ENCODE measurements at regions not wholly inside any gene's neighbourhood (a gene's known extent, or its start where the extent isn't known, plus 50 kb on each side); places are given as distances from the start of the nearest gene placed in this dataset.

DNA sequence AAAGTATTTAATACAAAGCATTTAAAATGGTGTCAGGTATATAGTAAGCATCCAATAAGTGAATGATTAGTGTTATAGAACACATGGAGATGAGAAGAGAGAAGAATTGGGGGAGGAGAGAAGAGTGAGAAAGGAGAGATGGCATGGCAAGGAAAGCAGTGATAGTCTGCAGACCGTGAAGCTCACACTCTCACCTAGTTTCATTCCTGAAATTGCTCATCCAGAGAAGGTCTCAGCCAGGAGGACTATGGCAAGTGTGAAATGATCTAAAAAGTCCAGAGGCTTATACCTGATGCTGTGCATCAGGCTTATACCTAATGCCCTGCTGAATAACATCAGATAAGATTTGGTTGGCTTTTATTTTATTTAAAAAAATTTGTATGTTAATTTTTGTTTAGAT is 351.6 kb upstream of the KLF12 start:
- POLR2A ChIA-PET, result no interaction called here
- CTCF ChIA-PET, result no interaction called here

More for the DNA sequence above, 351.6 kb upstream of the KLF12 start:
- no peak overlapping the region for H3K4me3 Mint-ChIP-seq
- 0 out of 2 replicates have a peak, but pooled peaks cover 3% of the 10 kb centered on the region for H3K9me3 Mint-ChIP-seq
- no peak overlapping the region for H3K27ac Mint-ChIP-seq
- H3K4me1 Mint-ChIP-seq, result no peaks in the 10 kb centered on the region
- no peaks in the 10 kb centered on the region for H3K27me3 Mint-ChIP-seq (ENCODE audit: low read depth)
- ATAC-seq (no peak), DNase-seq (ENCODE audit: low spot score) (no peak)
- no peak for TF ChIP-seq ZNF317 (CRISPR knock-in tag; IDR thresholded peaks at IDR 0.05; ENCODE audit: borderline replicate concordance, low read depth)
- no peak for TF ChIP-seq ZNF416 (CRISPR knock-in tag; IDR thresholded peaks at IDR 0.05)
- no peak for TF ChIP-seq ZNF671 (CRISPR knock-in tag; IDR thresholded peaks at IDR 0.05)
- no peak for TF ChIP-seq ESRRA (CRISPR knock-in tag; IDR thresholded peaks at IDR 0.05; ENCODE audit: borderline replicate concordance)
- TF ChIP-seq, protein P1, sequence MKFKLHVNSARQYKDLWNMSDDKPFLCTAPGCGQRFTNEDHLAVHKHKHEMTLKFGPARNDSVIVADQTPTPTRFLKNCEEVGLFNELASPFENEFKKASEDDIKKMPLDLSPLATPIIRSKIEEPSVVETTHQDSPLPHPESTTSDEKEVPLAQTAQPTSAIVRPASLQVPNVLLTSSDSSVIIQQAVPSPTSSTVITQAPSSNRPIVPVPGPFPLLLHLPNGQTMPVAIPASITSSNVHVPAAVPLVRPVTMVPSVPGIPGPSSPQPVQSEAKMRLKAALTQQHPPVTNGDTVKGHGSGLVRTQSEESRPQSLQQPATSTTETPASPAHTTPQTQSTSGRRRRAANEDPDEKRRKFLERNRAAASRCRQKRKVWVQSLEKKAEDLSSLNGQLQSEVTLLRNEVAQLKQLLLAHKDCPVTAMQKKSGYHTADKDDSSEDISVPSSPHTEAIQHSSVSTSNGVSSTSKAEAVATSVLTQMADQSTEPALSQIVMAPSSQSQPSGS (CRISPR knock-in tag; IDR thresholded peaks at IDR 0.05; ENCODE audit: borderline replicate concordance, low read depth), result no peak
- no peak for TF ChIP-seq NFYB (CRISPR knock-in tag; conservative IDR thresholded peaks at IDR 0.05; ENCODE audit: low read depth)
- TF ChIP-seq JAZF1 (CRISPR knock-in tag; IDR thresholded peaks at IDR 0.05), result no peak
- no peak for TF ChIP-seq ZNF396 (CRISPR knock-in tag; IDR thresholded peaks at IDR 0.05; ENCODE audit: borderline replicate concordance)
- no peak for TF ChIP-seq RELA (CRISPR knock-in tag; IDR thresholded peaks at IDR 0.05; ENCODE audit: borderline replicate concordance)
- TF ChIP-seq, protein P2, sequence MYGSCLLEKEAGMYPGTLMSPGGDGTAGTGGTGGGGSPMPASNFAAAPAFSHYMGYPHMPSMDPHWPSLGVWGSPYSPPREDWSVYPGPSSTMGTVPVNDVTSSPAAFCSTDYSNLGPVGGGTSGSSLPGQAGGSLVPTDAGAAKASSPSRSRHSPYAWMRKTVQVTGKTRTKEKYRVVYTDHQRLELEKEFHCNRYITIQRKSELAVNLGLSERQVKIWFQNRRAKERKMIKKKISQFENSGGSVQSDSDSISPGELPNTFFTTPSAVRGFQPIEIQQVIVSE (CRISPR knock-in tag; IDR thresholded peaks at IDR 0.05; ENCODE audit: borderline replicate concordance), result no peak
- no peak for TF ChIP-seq SMAD3 (CRISPR knock-in tag; IDR thresholded peaks at IDR 0.05; ENCODE audit: borderline replicate concordance)
- no peak for TF ChIP-seq OVOL2 (CRISPR knock-in tag; IDR thresholded peaks at IDR 0.05; ENCODE audit: borderline replicate concordance)
- TF ChIP-seq ELF4 (CRISPR knock-in tag; IDR thresholded peaks at IDR 0.05; ENCODE audit: low read depth), result no peak
- TF ChIP-seq, protein P3, sequence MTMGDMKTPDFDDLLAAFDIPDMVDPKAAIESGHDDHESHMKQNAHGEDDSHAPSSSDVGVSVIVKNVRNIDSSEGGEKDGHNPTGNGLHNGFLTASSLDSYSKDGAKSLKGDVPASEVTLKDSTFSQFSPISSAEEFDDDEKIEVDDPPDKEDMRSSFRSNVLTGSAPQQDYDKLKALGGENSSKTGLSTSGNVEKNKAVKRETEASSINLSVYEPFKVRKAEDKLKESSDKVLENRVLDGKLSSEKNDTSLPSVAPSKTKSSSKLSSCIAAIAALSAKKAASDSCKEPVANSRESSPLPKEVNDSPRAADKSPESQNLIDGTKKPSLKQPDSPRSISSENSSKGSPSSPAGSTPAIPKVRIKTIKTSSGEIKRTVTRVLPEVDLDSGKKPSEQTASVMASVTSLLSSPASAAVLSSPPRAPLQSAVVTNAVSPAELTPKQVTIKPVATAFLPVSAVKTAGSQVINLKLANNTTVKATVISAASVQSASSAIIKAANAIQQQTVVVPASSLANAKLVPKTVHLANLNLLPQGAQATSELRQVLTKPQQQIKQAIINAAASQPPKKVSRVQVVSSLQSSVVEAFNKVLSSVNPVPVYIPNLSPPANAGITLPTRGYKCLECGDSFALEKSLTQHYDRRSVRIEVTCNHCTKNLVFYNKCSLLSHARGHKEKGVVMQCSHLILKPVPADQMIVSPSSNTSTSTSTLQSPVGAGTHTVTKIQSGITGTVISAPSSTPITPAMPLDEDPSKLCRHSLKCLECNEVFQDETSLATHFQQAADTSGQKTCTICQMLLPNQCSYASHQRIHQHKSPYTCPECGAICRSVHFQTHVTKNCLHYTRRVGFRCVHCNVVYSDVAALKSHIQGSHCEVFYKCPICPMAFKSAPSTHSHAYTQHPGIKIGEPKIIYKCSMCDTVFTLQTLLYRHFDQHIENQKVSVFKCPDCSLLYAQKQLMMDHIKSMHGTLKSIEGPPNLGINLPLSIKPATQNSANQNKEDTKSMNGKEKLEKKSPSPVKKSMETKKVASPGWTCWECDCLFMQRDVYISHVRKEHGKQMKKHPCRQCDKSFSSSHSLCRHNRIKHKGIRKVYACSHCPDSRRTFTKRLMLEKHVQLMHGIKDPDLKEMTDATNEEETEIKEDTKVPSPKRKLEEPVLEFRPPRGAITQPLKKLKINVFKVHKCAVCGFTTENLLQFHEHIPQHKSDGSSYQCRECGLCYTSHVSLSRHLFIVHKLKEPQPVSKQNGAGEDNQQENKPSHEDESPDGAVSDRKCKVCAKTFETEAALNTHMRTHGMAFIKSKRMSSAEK (CRISPR knock-in tag; IDR thresholded peaks at IDR 0.05; ENCODE audit: borderline replicate concordance), result no peak
- TF ChIP-seq, protein P4, sequence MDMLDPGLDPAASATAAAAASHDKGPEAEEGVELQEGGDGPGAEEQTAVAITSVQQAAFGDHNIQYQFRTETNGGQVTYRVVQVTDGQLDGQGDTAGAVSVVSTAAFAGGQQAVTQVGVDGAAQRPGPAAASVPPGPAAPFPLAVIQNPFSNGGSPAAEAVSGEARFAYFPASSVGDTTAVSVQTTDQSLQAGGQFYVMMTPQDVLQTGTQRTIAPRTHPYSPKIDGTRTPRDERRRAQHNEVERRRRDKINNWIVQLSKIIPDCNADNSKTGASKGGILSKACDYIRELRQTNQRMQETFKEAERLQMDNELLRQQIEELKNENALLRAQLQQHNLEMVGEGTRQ (CRISPR knock-in tag; IDR thresholded peaks at IDR 0.05), result no peak
- TF ChIP-seq TEAD1 (CRISPR knock-in tag; IDR thresholded peaks at IDR 0.05), result no peak
- TF ChIP-seq, protein P5, sequence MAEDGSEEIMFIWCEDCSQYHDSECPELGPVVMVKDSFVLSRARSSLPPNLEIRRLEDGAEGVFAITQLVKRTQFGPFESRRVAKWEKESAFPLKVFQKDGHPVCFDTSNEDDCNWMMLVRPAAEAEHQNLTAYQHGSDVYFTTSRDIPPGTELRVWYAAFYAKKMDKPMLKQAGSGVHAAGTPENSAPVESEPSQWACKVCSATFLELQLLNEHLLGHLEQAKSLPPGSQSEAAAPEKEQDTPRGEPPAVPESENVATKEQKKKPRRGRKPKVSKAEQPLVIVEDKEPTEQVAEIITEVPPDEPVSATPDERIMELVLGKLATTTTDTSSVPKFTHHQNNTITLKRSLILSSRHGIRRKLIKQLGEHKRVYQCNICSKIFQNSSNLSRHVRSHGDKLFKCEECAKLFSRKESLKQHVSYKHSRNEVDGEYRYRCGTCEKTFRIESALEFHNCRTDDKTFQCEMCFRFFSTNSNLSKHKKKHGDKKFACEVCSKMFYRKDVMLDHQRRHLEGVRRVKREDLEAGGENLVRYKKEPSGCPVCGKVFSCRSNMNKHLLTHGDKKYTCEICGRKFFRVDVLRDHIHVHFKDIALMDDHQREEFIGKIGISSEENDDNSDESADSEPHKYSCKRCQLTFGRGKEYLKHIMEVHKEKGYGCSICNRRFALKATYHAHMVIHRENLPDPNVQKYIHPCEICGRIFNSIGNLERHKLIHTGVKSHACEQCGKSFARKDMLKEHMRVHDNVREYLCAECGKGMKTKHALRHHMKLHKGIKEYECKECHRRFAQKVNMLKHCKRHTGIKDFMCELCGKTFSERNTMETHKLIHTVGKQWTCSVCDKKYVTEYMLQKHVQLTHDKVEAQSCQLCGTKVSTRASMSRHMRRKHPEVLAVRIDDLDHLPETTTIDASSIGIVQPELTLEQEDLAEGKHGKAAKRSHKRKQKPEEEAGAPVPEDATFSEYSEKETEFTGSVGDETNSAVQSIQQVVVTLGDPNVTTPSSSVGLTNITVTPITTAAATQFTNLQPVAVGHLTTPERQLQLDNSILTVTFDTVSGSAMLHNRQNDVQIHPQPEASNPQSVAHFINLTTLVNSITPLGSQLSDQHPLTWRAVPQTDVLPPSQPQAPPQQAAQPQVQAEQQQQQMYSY (CRISPR knock-in tag; IDR thresholded peaks at IDR 0.05), result no peak
- TF ChIP-seq ZNF423 (CRISPR knock-in tag; IDR thresholded peaks at IDR 0.05), result no peak
- no peaks in the 10 kb centered on the region for H3K36me3 Mint-ChIP-seq

All from WTC11 (cell line).